DOHH2 (cell line): ENCODE measurements at regions not wholly inside any gene's neighbourhood (a gene's known extent, or its start where the extent isn't known, plus 50 kb on each side); places are given as distances from the start of the nearest gene placed in this dataset.

ENCODE experiments used
- EZH2phosphoT487 ChIP-seq: fragments of 200-600 bp; sonication (generic); IDR thresholded peaks from 2 replicates; pipeline ENCODE4 v1.6.1; 2017; ENCODE audit warnings: borderline replicate concordance, mild to moderate bottlenecking, antibody characterized with exemption, low read length, moderate library complexity, mixed read lengths
- TF ChIP-seq, protein P1 (sequence below): fragments of 200-600 bp; sonication (generic); IDR thresholded peaks from one replicate; pipeline ENCODE4 v1.5.1; 2014; ENCODE audit warnings: antibody characterized with exemption, mild to moderate bottlenecking, low read depth, low read length; ENCODE audit not compliant: poor library complexity, severe bottlenecking

DNA sequence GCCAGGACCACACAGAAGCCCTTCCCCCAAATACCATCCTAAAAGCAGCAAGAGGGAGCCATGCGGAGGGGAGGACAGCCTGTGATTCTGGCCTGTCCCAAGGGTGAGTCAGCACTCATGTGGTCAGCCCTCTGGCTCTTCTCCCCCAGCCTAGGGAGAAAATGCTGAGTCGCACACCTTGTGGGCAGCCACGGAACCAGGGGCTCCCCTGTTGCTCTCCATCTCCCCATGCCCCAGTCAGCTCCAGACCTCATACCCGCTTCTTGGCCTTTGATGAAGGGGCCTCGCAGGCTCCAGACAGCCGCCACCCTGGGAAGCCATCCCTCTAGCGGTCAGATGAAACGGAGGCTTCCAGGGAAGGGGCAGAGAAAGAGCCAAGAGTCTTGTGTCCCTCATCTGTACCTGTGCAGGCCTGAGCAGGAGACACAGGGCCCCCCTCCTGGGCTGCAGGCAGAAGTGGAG is 181.3 kb upstream of the SIX2 start:
- no peak for TF ChIP-seq EZH2phosphoT487
- TF ChIP-seq, protein P1, sequence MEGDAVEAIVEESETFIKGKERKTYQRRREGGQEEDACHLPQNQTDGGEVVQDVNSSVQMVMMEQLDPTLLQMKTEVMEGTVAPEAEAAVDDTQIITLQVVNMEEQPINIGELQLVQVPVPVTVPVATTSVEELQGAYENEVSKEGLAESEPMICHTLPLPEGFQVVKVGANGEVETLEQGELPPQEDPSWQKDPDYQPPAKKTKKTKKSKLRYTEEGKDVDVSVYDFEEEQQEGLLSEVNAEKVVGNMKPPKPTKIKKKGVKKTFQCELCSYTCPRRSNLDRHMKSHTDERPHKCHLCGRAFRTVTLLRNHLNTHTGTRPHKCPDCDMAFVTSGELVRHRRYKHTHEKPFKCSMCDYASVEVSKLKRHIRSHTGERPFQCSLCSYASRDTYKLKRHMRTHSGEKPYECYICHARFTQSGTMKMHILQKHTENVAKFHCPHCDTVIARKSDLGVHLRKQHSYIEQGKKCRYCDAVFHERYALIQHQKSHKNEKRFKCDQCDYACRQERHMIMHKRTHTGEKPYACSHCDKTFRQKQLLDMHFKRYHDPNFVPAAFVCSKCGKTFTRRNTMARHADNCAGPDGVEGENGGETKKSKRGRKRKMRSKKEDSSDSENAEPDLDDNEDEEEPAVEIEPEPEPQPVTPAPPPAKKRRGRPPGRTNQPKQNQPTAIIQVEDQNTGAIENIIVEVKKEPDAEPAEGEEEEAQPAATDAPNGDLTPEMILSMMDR, result no peak
